ENCODE measurements at regions not wholly inside any gene's neighbourhood (a gene's known extent, or its start where the extent isn't known, plus 50 kb on each side); places are given as distances from the start of the nearest gene placed in this dataset.
"Not testable (repeated sequence)": the region's sequence is repeated elsewhere in the genome, so short reads cannot be mapped to it uniquely, and the experiment has no call there.

DNA sequence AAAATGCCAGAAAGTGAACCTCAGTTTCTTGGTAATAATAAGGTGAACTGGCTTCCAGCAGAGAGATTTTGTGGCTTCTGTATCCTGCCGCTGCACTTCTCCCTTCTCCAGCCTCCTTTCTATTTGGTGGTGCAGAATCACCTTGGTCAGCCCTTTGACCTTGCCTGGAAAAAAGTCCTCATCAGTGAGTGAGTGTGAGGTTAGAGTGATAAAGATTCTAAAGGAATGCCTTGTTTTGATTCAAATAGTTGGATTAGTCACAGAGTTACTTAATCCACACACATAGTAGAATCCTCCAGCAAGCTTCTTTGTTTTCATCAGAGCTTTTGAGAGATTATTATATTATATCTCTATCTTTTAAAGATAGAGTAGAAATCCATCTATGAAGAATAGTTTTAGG lies 140.9 kb downstream of the KCNRG start:
- no peak for DNase-seq (ENCODE audit: low read depth, low spot score)

DNA sequence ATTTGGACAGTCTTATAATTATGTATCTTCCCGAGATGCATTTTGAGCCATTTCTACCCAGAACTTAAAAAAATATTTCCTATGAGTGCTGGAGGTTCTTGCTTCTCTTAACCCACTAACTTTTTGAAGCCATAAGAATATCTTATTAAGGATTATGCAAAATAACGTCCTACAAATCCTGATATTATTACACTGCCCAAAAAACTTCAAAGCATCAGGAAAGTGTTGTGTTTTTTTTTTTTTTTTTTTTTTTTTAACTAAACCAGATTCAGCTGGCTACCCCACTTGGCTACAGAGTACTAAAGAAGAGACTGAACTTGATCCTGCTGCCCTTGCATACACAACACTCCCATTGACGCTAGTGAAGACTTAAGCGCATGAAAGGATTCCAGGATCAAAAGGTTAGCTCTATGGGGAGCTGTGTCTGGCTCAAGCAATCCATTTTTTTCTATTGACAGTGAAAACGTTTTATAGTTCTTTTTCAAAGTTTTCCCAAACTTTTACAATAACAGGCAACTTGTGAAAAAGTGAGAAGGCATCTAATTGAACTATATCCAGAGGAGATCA lies 141.4 kb downstream of the KCNRG start:
- DNase-seq (ENCODE audit: low read depth, low spot score): no peak

DNA sequence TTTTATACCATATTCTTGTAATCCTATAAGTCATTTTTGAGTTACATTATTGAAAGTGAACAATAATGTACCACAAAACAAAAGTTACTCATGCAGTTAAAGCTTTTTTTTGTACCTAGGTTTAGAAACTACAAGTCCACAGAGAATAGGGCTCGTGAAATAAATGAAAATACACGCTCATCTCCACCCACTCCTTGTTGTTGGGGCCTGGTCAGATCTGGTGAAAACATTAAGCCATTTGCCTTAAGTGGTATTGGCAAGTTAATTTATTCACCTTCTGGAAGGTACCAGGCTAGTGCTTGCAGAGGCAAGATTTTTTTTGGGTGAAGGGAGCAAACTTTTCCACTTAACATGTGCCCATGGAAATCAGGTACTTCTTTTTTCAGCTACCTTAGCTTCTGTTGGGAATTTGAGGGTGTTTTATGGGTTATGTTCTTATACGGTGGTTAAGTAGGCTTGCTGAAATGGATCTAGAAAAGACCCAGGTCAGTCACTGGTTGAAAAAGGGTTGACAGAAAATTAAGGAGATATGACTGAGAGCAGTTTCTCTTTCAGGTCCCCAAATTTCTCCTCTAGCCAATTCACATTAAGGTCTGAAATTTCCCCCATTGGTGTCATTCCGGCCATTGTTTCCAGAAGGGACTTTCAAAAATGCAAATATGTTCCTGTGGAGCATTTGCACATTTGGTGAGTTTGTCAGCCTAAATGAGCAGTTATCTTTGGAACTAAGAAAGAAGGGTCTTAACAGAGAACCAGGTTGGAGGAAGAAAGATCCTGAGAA lies 143.3 kb downstream of the KCNRG start:
- no peak for DNase-seq (ENCODE audit: low read depth, low spot score)

DNA sequence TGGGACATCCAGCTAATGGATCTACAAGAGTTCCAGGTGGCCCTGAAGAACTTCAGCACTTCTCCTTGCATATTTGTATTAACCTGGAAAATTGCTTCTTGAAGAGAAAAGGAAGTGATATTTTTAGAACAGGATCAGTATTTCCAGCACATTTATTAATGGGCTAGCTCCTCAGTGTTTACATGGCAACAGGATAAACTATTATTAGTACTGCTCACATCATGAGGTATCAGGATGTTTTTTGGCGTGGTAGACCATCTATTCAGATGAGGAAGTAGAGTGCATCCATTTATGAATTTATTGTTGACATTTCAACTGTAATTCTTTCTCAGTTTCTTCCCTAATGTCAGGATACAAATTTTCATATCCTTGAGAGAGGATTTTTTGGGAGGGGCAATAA lies 144.4 kb downstream of the KCNRG start:
- no peak for DNase-seq (ENCODE audit: low read depth, low spot score)

DNA sequence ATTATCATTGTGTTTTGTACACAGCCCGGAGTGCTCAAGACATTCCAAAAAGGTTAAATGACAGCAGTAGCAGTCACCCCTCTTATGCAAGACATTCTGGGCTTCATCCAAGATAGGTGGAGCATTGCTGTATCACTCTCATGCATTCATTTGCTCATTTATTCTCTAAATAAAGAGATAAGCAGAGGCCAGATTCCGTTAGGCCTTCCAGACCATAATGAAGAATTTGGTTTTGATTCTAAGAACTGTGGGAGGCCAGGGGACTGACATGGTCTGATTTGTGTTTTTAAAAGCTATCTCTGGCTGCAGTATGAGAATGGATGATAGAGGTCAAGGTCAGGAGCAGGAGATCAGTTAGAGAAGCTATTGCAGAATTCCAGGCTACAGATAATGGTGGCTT lies 145.8 kb downstream of the KCNRG start:
- DNase-seq (ENCODE audit: low read depth, low spot score): no peak

DNA sequence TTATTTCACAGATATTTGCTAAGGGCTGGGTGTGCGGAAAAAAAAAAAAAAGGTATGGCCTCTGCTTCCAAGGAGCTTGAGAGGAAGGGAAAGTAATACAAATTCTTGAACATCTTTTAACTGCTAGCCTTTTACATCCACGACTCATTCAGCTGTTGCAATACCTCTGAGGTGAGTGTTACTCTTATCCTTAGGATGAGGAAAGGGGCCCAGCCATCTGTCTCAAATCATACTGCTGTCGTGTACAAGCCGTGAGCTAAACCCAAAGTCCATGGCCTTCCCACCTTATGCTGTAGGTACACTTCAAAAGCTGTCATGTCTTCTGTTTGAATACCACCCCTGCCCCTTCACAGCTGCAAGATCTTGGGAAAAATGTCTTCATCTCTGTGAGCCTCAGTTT lies 146.8 kb downstream of the KCNRG start:
- DNase-seq (ENCODE audit: low read depth, low spot score): no peak

DNA sequence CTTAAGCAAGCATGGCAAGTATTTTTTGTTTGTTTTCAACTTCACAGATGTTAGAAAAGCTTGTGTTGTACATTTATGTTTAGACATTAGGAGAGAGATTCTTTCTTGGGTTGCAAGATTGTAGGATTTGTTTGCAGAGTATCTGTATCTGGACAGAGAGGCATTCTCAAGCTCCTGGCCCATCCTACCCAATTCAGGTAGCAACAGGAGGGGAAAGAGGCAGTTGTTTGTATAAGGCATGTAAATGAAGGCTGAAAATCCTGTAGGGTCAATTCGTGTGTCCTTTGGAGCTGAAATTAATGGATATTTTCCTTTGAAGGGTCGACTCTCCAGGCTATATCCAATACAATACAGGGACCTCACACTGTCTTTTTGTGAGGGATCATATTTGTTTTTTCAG lies 147.3 kb downstream of the KCNRG start:
- DNase-seq (ENCODE audit: low read depth, low spot score): no peak

DNA sequence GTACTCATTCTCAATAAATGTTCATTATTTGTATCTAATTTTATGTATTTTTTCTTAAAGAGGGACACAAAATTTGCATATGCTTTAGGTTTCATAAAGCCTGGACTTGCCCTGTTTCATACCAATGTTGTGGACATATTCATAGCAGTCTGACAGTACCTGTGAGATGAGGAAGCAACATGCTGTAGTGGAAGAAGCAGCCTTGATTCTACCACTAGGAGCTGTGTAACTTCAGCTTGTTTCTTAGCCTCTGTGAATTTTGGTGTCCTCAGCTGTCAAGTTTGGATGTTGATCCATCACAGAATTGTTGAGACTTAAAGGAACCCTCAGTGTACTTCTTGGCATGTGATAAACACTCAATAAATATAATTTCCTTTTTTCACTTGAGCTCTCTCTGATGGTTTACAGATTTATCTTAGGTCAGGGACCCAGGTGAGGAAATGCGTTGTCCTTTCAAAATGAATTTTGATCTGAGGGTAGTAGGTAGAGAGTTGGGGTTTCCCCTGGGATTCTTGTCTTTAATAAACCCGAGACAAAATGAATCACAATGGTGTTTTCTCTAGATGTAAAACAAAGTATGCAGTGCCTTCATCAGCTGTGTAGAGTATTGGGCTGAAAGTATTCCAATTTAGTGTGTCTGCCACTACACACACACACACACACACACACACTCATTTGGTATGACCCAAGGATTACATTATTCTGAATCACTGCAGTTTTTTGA lies 152.1 kb downstream of the KCNRG start:
- no peak for DNase-seq (ENCODE audit: low read depth, low spot score)

DNA sequence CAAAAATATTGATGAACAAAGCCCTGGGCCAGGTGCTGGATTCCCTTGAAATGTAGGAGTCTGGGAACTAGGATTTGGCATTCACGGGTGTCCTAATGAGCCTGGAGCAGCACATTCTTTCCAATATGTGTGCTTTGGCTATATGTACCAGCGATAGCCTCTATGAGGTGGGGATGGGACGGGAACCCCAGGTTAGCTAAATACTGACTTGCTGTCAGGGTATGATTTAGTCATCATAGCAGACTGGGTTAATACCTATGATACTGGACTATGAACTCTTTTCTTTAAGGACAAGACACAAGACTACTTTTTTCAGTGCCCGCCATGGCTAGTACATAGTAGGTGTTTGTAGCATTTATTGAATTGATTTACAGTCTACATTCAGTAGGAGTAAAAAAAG lies 152.7 kb downstream of the KCNRG start:
- no peak for DNase-seq (ENCODE audit: low read depth, low spot score)

DNA sequence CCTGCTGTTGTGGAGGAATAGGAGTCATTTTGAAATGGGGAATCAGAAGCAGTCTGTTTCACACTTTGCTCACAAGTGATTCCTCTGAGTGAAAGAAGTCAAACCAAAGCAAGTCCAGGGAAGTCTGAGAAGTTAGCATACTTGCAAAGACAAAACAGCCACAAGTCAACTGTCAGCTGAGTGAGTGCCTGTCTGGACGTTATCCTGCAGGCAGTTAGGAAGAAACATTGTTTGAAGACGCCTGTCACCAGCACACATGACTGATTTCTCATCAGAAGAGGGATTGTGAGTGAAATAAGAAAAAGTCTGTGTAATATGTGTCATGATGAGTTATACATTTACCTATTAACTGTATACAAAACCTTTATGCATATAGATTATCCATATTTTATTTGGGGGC lies 153.5 kb downstream of the KCNRG start:
- no peak for DNase-seq (ENCODE audit: low read depth, low spot score)

DNA sequence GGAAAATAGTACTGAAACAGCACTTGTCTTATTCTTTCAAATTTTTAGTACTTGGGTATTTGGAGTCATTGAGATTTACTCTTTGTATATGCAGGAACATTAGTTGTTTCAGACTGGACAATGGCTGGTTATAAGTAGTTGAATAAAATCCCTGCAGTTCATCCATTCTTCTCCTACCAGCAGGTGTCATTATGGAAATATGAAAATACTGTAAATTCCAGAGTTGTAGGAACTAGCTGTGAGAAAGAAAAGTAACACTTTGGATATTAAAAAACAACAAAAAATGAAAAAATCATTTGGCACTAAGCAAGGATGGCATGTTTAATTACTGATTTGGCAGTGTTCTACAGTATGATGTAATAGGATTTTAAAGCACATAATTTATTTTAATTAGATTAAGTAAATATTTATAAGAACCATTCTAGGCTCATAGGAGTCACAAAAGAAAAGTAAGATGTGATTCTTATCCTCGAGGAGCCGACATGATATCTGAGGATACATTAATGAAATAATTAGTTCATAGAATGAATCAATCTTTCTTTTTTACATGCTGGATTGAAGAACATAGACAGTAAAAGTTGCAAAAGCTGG lies 155.3 kb downstream of the KCNRG start:
- no peak for DNase-seq (ENCODE audit: low read depth, low spot score)

DNA sequence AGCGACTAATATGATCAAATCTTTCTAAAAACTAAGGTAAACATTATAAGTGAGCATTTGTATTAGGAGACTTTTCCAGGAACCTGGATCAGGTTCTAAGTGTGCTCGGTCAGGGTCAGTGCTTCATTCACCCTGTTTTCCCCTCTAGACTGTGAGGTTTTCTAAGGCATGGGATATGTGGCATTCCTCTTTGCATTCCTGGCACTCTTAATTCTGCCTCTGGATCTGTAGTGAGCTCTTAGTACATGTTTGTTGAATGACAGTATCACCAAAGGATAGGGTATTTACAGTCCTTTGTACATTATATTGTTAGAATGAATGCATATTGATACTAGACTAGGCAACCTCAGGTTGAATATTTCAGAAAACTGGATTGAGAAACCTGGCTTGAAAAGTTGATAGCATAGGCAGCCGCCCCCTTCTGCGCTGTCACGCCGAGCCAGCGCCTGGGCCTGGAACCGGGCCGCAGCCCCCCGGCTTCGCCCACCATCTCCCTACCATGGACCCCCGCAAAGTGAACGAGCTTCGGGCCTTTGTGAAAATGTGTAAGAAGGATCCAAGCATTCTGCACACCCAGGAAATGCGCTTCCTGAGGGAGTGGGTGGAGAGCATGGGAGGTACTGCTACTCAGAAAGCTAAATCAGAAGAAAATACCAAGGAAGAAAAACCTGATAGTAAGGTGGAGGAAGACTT lies 156.5 kb downstream of the KCNRG start:
- DNase-seq (ENCODE audit: low read depth, low spot score): no peak

DNA sequence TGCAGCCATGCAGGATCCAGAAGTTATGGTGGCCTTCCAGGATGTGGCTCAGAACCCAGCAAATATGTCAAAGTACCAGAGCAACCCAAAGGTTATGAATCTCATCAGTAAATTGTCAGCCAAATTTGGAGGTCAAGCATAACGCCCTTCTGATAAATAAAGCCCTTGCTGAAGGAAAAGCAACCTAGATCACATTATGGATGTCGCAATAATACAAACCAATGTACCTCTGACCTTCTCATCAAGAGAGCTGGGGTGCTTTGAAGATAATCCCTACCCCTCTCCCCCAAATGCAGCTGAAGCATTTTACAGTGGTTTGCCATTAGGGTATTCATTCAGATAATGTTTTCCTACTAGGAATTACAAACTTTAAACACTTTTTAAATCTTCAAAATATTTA lies 157.8 kb downstream of the KCNRG start:
- DNase-seq (ENCODE audit: low read depth, low spot score): not testable (repeated sequence)

DNA sequence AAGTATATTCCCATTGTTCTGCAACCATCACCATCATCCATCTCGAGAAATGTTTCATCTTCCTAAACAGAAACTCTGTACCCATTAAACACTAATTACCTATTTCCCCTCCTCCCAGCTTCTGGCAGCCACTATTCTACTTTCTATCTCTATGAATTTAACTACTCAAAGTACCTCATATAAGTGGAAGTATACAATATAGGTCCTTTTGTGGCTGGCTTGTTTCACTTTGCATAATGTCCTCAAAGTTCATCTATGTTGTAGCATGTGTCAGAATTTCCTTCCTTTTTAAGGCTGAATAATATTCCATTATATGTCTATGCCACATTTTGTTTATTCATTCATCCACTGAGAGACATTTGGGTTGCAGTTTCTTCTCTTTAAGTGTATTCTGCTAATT lies 159.4 kb downstream of the KCNRG start:
- no peak for DNase-seq (ENCODE audit: low read depth, low spot score)

DNA sequence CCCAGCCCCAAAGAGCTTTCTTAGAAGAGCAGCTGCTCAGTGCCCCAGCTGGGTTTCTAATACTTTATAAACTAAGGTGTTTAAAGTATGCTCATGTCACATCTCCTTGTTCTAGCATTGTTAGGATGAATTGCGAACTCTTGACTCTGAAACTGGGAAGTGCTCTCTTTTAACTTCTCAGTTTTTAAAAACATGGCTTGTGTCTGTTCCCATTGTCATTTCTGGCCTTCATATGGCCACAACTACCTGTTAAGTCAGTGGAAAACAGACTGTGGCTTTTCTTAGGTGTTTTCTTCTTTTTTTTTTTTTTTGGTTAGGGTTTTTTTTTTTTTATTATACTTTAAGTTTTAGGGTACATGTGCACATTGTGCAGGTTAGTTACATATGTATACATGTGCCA lies 164.7 kb downstream of the KCNRG start:
- no peak for DNase-seq (ENCODE audit: low read depth, low spot score)

DNA sequence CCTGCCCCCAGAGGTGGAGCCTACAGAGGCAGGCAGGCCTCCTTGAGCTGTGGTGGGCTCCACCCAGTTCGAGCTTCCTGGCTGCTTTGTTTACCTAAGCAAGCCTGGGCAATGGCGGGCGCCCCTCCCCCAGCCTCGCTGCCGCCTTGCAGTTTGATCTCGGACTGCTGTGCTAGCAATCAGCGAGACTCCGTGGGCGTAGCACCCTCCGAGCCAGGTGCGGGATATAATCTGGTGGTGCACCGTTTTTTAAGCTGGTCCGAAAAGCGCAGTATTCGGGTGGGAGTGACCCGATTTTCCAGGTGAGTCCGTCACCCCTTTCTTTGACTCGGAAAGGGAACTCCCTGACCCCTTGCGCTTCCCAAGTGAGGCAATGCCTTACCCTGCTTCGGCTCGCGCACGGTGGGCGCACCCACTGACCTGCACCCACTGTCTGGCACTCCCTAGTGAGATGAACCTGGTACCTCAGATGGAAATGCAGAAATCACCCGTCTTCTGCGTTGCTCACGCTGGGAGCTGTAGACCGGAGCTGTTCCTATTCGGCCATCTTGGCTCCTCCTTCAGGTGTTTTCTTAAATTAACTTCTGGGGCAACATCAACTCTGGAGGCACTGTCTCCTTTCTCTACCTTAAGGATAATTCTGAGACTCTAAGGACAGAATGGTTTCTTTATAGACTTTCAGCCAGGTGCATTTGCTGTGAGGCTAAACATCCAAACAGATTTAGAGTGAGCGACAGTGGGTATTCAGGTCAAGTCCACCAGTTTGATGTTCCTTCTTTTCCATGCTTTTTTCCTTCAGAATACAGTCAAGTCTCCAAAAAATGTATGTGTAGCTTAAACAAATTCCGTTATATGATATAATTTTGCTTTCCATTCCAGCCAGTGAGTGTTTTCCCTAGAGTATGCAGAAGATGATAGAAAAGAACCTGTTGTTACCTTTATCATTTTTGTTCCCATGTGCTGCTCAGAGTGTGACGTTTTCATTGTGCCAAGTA lies 170.8 kb downstream of the KCNRG start:
- DNase-seq (ENCODE audit: low read depth, low spot score): not testable (repeated sequence)

DNA sequence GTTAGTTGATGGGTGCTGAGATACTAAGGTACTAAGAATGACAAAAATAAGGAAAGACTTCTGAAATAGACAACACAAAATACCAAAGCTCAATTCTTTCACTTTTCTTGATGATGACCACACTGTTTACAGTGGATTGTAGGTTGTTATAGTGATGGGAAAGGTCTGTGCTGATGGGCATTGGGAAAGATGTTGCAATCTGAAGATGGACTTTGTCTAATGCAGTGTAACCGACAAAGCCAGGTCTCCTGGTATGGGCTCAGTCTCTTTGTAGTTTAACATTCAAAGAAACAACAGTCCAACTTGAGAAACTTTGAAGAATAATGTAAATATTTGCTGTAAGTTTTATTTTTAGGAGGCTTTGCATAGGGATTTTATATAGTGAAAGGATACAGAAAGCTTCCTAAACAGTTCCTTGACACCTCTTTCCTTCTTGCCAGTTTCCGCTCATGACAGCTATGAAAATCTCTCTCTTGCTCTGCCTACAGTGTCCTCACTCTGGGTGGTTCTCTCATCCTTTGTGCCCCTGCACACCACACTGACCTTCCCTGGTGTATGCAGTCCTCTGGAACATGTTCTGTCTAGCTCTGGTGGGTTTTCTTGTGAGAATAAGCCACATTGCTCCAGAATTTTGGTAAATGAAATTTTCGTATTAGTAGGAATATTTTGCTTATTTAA lies 172.2 kb downstream of the KCNRG start:
- no peak for DNase-seq (ENCODE audit: low read depth, low spot score)

DNA sequence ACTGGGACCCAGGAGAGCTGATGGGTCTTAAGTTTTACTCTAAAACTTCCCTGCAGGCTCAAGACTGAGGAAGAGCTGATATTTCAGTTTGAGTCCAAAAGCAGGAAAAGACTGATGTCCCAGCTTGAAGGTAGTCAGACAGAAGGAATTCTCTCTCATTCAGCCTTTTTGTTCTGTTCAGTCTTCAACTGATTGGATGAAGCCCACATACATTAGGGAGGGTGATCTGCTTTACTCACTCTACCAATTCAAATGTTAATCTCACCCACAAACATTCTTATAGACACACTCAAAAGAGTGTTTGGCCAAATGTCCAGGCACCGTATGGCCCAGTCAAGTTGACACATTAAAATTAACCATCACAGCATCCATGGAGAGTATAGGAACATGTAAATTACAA lies 173.5 kb downstream of the KCNRG start:
- no peak for DNase-seq (ENCODE audit: low read depth, low spot score)

DNA sequence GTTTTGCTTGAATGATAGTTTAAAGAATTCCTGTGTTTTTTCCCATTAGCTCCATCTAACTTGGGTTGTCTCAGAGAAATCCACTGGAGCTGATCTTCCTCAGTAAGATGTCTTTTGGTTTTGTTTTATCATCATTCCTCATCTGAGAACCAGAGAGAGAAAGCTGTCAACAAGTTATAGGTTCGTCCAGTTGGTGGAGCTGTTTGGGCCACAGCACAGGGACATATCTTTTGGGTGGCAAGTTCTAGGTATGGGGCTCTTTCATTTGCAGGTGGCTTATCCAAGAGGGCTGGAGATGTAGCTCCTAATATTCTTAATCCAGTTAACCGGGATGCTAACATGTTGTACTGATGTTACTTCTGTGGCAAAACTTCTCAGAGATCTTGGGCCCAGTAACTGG lies 174.2 kb downstream of the KCNRG start:
- no peak for DNase-seq (ENCODE audit: low read depth, low spot score)

DNA sequence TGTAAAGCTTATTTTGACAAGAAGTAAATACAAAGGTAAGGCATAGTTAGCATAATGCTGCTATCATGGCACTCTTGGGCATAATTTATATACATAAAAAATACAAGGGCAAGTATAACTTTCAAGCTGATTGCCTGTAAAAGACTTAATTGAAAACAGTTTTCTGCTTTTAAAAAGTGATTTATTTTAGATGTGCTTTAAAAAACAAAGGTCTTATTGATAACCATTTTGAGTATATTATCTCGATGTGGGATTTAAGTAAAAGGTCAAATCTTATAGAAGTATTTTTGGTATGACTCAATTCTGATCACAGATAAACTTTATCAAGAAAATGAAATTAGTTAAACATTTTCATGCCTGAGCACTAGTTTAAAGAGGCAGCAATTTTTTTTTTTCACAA lies 175.8 kb downstream of the KCNRG start:
- no peak for DNase-seq (ENCODE audit: low read depth, low spot score)

All from brain pericyte (primary cell).